ENCODE measurements at regions not wholly inside any gene's neighbourhood (a gene's known extent, or its start where the extent isn't known, plus 50 kb on each side); places are given as distances from the start of the nearest gene placed in this dataset.

- in situ Hi-C loops (cut with MboI; ENCODE audit: low sequenced_read_pairs) = no loop called here
Measured at GRCh38 chr3:168476360-168476980, 380.7 kb upstream of the GOLIM4 start.

- in situ Hi-C loops (cut with MboI; ENCODE audit: low sequenced_read_pairs) = no loop called here
Measured at GRCh38 chr3:168475704-168476103, 380.0 kb upstream of the GOLIM4 start.

- in situ Hi-C loops (cut with MboI; ENCODE audit: low sequenced_read_pairs) = no loop called here
Measured at GRCh38 chr3:168473334-168473890, 377.7 kb upstream of the GOLIM4 start.

- in situ Hi-C loops (cut with MboI; ENCODE audit: low sequenced_read_pairs) = no loop called here
Measured at GRCh38 chr3:168472783-168473182, 377.1 kb upstream of the GOLIM4 start.

- in situ Hi-C loops (cut with MboI; ENCODE audit: low sequenced_read_pairs) = no loop called here
Measured at GRCh38 chr3:168470380-168470779, 374.7 kb upstream of the GOLIM4 start.

DNA sequence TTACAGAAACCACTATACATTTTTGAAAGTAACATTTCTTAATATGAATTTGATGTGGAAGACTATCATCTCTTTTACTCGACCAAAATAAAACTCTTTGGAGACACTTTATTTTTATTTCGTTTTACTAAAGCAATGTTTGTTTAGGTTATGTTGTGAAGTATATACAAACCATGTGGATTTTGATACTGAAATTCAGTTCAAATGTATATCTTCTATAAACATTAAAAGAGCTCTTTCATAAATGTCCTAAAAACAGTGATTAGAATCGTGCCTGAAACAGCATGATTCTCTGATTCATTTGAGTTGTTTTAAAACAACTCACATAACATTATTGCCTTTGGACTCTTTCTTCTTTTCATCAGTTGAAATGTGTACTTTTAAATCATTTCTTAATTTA, 373.7 kb upstream of the GOLIM4 start:
- in situ Hi-C loops (cut with MboI; ENCODE audit: low sequenced_read_pairs) = no loop called here

- in situ Hi-C loops (cut with MboI; ENCODE audit: low sequenced_read_pairs) = no loop called here
Measured at GRCh38 chr3:168467115-168467714, 371.5 kb upstream of the GOLIM4 start.

GRCh38 chr3:168461793-168462192, 366.1 kb upstream of the GOLIM4 start:
- in situ Hi-C loops (cut with MboI; ENCODE audit: low sequenced_read_pairs) = no loop called here

DNA sequence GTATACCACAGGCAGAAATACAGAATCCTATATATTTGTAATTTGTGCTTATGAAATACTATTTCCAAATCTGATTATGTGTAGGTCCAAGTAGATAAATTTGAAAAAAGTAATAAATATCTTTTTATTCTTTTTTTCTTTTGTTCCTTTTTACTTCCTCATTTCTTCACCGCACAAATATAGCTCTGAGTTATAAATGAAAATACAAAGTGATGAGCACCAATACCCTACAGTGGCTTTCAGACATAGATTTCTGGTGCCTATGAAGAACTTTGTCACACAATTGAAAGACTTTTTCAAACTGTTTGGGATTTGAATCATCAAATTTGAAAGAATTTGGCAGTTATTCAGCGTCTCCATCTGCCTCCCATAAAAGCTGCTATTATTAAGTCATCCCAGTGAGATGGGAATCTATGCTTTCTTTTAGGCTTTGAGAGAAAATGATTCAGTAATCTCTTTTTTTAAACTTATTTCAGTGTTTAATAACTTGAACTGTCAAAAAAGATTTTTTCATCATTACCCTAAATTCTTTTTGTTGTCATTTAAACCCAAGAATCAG, 363.6 kb upstream of the GOLIM4 start:
- in situ Hi-C loops (cut with MboI; ENCODE audit: low sequenced_read_pairs) = no loop called here

- in situ Hi-C loops (cut with MboI; ENCODE audit: low sequenced_read_pairs) = no loop called here
Measured at GRCh38 chr3:168457954-168458539, 362.3 kb upstream of the GOLIM4 start.

DNA sequence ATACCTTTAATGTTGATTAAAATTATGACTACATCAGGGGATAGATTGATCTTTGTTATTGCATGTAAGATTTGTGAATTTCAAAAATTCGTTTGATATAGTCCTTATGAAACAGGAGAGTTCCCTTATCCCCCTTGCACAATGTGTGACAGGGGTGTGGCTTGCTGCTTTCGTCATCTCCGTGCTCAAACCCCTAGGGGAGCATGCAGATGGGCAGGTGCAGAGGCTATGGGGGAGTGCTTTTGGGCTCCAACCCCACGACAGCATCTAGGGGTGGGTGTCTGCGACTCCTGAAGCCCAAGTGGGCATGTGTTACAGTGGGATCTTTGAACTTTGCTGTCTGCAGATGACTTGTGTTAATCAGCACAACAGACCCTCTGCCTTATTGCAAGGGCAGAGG, 360.1 kb upstream of the GOLIM4 start:
- in situ Hi-C loops (cut with MboI; ENCODE audit: low sequenced_read_pairs) = no loop called here

GRCh38 chr3:168453623-168454022, 357.9 kb upstream of the GOLIM4 start:
- in situ Hi-C loops (cut with MboI; ENCODE audit: low sequenced_read_pairs) = no loop called here

DNA sequence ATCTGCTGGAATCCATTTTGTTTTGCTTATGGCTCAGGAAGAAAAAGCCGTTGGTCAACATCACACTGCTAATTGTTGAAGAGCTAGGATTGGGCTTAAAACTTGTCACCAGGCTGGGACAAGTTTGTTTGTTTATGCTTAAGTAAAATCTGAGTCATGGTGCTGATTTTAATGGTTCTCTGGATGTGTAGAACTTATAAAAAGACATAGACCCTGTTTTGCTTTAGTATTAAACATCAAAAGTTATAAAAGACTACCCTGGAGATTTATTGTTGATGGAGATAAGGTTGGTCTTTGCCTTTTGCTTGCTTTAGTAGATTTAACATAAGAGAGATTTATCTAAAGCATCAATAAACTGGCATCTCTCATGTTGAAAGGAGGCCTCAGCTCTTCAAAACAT, 348.2 kb upstream of the GOLIM4 start:
- in situ Hi-C loops (cut with MboI; ENCODE audit: low sequenced_read_pairs) = no loop called here

- in situ Hi-C loops (cut with MboI; ENCODE audit: low sequenced_read_pairs) = no loop called here
Measured at GRCh38 chr3:168442502-168442901, 346.8 kb upstream of the GOLIM4 start.

GRCh38 chr3:168436245-168436724, 340.6 kb upstream of the GOLIM4 start:
- in situ Hi-C loops (cut with MboI; ENCODE audit: low sequenced_read_pairs) = no loop called here

DNA sequence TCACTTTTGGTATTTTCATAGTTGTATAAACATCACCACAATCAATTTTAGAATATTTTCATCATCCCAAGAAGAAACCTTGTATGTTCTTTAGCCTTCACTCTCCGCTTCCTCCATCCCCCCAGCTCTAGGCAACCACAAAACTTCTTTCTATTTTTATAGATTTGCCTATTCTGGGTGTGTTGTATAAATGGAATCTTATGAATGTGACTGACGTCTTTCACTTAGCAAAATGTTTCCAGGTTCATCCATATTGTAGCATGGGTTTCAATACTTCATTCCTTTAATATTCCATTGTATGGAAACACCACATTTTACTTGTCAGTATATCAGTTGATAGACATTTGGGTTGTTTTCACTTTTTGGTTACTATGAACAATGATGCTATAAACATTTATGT, 335.8 kb upstream of the GOLIM4 start:
- in situ Hi-C loops (cut with MboI; ENCODE audit: low sequenced_read_pairs) = no loop called here

DNA sequence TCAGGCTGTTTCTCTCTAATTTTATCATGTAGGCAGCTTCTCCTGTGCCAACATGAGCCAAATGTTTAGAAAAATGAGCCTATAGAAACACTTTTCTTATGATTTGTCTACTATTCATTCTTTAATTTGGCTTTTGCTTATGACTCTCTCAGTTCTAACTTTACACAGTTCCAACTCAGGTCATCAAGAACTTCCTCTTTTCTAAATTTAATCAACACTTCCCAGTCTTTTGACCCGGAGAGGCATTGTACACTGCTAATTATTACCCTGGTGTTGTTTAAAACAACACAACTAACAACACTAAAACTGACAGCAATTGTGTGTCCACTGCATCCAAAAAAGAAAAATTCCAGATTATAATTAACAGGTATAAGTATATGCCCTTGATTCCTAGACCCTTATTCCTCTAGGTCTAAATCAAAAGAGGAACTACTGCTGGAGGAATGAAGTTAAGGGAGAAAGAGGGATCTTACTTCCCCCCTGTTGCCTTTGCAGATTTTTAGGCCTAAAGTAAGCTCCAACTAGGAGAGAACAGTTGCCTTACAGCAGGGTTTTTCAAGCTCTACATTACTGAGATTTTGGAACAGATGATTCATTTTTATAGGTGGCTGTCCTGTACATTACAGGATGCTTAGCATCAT, 332.2 kb upstream of the GOLIM4 start:
- in situ Hi-C loops (cut with MboI; ENCODE audit: low sequenced_read_pairs) = no loop called here

- in situ Hi-C loops (cut with MboI; ENCODE audit: low sequenced_read_pairs) = no loop called here
Measured at GRCh38 chr3:168427156-168427555, 331.4 kb upstream of the GOLIM4 start.

DNA sequence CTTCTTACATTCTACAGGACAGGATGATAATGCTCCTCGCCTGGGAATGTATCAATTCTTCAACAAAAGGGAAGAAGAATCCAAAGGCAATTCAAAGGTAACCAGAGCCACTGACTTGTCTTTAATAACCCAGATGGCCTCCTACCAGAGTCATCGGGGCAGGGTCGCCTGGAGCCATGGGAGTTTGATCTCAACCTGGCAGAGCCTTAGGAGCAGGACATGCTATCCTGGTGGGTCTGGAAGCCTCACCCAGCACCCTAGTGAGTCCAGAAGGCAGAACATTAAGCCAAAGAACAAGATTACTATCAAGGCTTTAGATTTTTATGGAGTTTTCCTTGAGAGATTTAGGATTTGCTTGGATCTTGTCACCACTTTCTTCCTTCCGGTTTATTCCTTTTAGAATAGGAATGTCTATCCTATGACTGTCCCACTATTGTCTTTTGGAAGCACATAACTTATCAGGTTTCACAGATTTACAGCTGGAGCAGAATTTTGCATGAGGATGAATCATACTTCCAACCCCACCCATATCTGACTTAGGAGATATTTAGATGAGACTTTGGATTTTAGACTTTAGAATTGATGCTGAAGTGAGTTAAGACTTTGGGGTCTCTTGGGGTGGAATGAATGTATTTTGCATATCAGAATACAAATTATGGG, 330.3 kb upstream of the GOLIM4 start:
- in situ Hi-C loops (cut with MboI; ENCODE audit: low sequenced_read_pairs) = no loop called here

DNA sequence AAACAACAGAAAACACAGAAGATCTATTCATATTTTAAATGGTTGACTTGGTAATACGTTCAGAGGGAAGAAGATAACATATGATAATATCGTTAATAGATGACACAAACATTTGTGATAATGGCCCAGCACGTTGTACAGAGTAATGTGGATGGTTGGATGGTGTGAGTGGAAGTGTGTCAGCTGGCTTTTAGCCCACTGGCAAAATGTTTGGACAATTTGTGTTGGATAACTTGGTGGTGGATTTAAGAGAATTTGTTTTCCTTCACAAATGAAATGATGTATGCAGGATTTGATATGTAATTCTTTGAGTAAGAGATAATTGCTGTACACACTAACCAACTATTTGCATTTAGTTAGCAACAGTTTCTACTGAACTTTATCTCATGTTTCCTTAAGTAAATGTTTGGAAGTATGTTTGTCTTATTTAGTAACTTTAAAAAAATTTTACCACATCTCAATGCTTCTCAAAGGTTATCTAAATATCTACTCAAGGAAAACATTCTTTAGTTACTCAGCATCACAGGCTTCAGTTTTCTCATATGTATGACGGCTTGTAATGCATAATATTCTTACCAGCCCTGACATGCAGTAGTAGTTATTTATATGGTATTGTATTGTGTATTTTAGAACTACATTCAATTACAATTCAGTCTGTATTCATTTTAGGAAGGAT, 328.5 kb upstream of the GOLIM4 start:
- in situ Hi-C loops (cut with MboI; ENCODE audit: low sequenced_read_pairs) = no loop called here
